Karpas-422 (cell line): ENCODE measurements at regions not wholly inside any gene's neighbourhood (a gene's known extent, or its start where the extent isn't known, plus 50 kb on each side); places are given as distances from the start of the nearest gene placed in this dataset.

Experiments
- DNase-seq: peaks from one replicate; pipeline ENCODE4 v3.0.0-alpha.2; 2015
- H2AFZ ChIP-seq: fragments of 200-600 bp; sonication (generic); 2 replicates; pipeline ENCODE4 v1.6.1; 2014; ENCODE audit warnings: antibody characterized with exemption, low read length, mixed read lengths
- H3K27ac ChIP-seq: fragments of 200-600 bp; sonication (generic); 2 replicates; pipeline ENCODE4 v1.5.1; 2014; ENCODE audit warnings: mild to moderate bottlenecking, low read length, moderate library complexity
- H3K27me3 ChIP-seq: fragments of 200-600 bp; sonication (generic); 2 replicates; pipeline ENCODE4 v1.6.1; 2014; ENCODE audit warnings: low read length, mixed read lengths
- H3K36me3 ChIP-seq: fragments of 200-600 bp; sonication (generic); 2 replicates; pipeline ENCODE4 v1.6.1; 2014; ENCODE audit warnings: low read length, mixed read lengths; ENCODE audit not compliant: insufficient read depth
- H3K4me1 ChIP-seq: fragments of 200-600 bp; sonication (generic); 2 replicates; pipeline ENCODE4 v1.6.1; 2014; ENCODE audit warnings: mild to moderate bottlenecking, low read length, mixed read lengths
- H3K4me2 ChIP-seq: fragments of 200-600 bp; sonication (generic); 2 replicates; pipeline ENCODE4 v1.6.1; 2014; ENCODE audit warnings: low read length, low read depth, mild to moderate bottlenecking; ENCODE audit not compliant: poor library complexity, severe bottlenecking
- H3K4me3 ChIP-seq: fragments of 200-600 bp; sonication (generic); 2 replicates; pipeline ENCODE4 v1.5.1; 2014; ENCODE audit warnings: mild to moderate bottlenecking, antibody characterized with exemption, low read length, mixed read lengths
- H3K79me2 ChIP-seq: fragments of 200-600 bp; sonication (generic); 2 replicates; pipeline ENCODE4 v1.6.1; 2014; ENCODE audit warnings: mild to moderate bottlenecking, low read length, mixed read lengths
- H3K9ac ChIP-seq: fragments of 200-600 bp; sonication (generic); 2 replicates; pipeline ENCODE4 v1.6.0; 2014; ENCODE audit warnings: low read length
- H3K9me2 ChIP-seq: fragments of 200-600 bp; sonication (generic), shearing (Covaris generic); replicated peaks from 2 replicates; pipeline ENCODE4 v1.6.0; 2014; ENCODE audit warnings: mild to moderate bottlenecking, low read length, moderate library complexity; ENCODE audit not compliant: insufficient read depth
- H3K9me3 ChIP-seq: fragments of 300-700, 200-600 bp; sonication (generic); 2 replicates; pipeline ENCODE4 v1.6.1; 2014; ENCODE audit warnings: low read length, mixed read lengths
- H4K20me1 ChIP-seq: fragments of 200-600 bp; sonication (generic); 2 replicates; pipeline ENCODE4 v1.6.1; 2014; ENCODE audit warnings: mild to moderate bottlenecking, antibody characterized with exemption, low read length, low read depth; ENCODE audit not compliant: insufficient read depth

- H3K9me2 ChIP-seq = no peaks in the 10 kb centered on the region
- no peaks in the 10 kb centered on the region for H4K20me1 ChIP-seq
- no peaks in the 10 kb centered on the region for H3K27me3 ChIP-seq
- H2AFZ ChIP-seq = no peak overlapping the region
- H3K9me3 ChIP-seq = no peaks in the 10 kb centered on the region
- no peak overlapping the region for H3K4me2 ChIP-seq
- DNase-seq = no peak
- no peak overlapping the region for H3K9ac ChIP-seq
- H3K4me3 ChIP-seq = no peak overlapping the region
- no peaks in the 10 kb centered on the region for H3K4me1 ChIP-seq
- no peaks in the 10 kb centered on the region for H3K79me2 ChIP-seq
- no peak overlapping the region for H3K27ac ChIP-seq
- no peaks in the 10 kb centered on the region for H3K36me3 ChIP-seq
Observed at GRCh38 chr2:16125614-16126516, 185.5 kb downstream of the MYCN start.

- H3K9me3 ChIP-seq = no peaks in the 10 kb centered on the region
- no peak overlapping the region for H2AFZ ChIP-seq
- H3K27me3 ChIP-seq = no peaks in the 10 kb centered on the region
- H3K9ac ChIP-seq = no peak overlapping the region
- no peaks in the 10 kb centered on the region for H3K9me2 ChIP-seq
- no peak overlapping the region for H3K27ac ChIP-seq
- no peaks in the 10 kb centered on the region for H3K4me1 ChIP-seq
- H3K4me3 ChIP-seq = no peak overlapping the region
- no peak for DNase-seq
- H3K36me3 ChIP-seq = no peaks in the 10 kb centered on the region
- H4K20me1 ChIP-seq = no peaks in the 10 kb centered on the region
- H3K79me2 ChIP-seq = no peaks in the 10 kb centered on the region
- no peak overlapping the region for H3K4me2 ChIP-seq
Observed at GRCh38 chr2:16124881-16125613, 184.7 kb downstream of the MYCN start.

- Histone ChIP-seq H3K27ac (no peak overlapping the region), H3K36me3 (no peaks in the 10 kb centered on the region), H4K20me1 (no peaks in the 10 kb centered on the region), H3K4me2 (no peak overlapping the region), H3K9ac (no peak overlapping the region), H3K79me2 (no peaks in the 10 kb centered on the region), H2AFZ (no peak overlapping the region), H3K9me2 (no peaks in the 10 kb centered on the region), H3K27me3 (no peaks in the 10 kb centered on the region), H3K4me3 (no peak overlapping the region), H3K4me1 (no peaks in the 10 kb centered on the region), H3K9me3 (no peaks in the 10 kb centered on the region)
- no peak for DNase-seq
Observed at GRCh38 chr2:16123856-16124780, 183.8 kb downstream of the MYCN start.

DNA sequence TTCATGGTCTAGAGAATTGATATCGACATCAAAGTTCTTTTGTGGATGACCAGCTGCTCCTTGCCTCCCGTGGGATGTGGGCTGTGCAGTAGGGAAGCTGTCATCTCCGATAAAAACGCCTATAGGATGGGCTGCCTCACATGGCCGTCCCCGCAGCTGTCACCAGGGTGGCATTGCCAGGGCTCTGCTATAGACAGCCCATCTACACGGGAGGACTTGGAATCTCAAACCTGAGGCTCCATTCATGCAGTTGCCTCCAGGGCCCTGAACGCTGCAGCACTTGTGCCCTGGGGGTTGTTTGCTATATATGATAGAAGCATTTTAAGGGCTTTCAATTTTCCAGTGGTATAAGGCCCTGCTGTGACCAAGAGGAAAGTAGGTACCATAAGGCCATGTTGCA is 183.1 kb downstream of the MYCN start:
- no peak overlapping the region for H3K9ac ChIP-seq
- H3K4me2 ChIP-seq = no peak overlapping the region

DNA sequence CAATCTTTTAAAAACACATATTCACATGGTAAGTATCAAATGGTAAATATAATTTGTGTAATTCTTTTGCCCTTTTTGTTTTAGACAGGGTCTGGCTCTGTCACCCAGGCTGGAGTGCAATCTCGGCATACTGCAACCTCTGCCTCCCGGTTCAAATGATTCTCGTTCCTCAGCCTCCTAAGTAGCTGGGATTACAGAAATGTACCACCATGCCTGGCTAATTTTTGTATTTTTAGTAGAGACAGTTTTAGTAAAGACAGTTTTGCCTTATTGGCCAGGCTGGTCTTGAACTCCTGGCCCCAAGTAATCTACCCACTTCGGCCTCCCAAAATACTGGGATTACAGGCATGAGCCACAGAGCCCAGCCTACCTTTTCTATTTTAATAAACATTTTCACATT is 182.2 kb downstream of the MYCN start:
- Histone ChIP-seq H3K4me1 (no peaks in the 10 kb centered on the region), H3K9ac (no peak overlapping the region), H3K9me2 (no peaks in the 10 kb centered on the region), H2AFZ (no peak overlapping the region), H3K36me3 (no peaks in the 10 kb centered on the region), H3K27ac (no peak overlapping the region), H3K9me3 (no peaks in the 10 kb centered on the region), H4K20me1 (no peaks in the 10 kb centered on the region), H3K79me2 (no peaks in the 10 kb centered on the region), H3K4me2 (no peak overlapping the region), H3K27me3 (no peaks in the 10 kb centered on the region), H3K4me3 (no peak overlapping the region)
- no peak for DNase-seq

More for the DNA sequence above, 183.1 kb downstream of the MYCN start:
- Histone ChIP-seq H4K20me1 (no peaks in the 10 kb centered on the region), H2AFZ (no peak overlapping the region), H3K9me2 (no peaks in the 10 kb centered on the region), H3K36me3 (no peaks in the 10 kb centered on the region), H3K9me3 (no peaks in the 10 kb centered on the region), H3K4me3 (no peak overlapping the region), H3K79me2 (no peaks in the 10 kb centered on the region), H3K27ac (no peak overlapping the region), H3K4me1 (no peaks in the 10 kb centered on the region), H3K27me3 (no peaks in the 10 kb centered on the region)
- no peak for DNase-seq

DNA sequence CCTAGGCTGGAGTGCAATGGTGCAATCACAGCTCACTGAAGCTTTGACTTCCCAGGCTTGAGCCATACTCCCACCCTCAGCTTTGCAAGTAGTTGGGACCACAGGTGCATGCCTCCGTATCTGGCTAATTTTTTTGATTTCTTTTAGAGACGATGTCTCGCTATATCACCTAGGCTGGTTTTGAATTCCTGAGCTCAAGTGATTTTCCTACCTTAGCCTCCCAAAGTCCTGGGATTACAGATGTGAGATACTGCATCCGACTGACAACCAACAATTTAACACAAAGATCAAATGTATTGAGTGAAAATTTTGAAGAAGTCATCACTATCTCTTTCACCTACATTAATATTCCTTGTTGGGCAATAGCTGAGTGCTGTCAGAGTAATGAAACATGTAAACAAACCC is 181.6 kb downstream of the MYCN start:
- no peaks in the 10 kb centered on the region for H3K4me1 ChIP-seq
- no peaks in the 10 kb centered on the region for H3K27me3 ChIP-seq
- no peaks in the 10 kb centered on the region for H3K9me3 ChIP-seq
- H3K79me2 ChIP-seq = no peaks in the 10 kb centered on the region
- H3K9me2 ChIP-seq = no peaks in the 10 kb centered on the region
- no peaks in the 10 kb centered on the region for H4K20me1 ChIP-seq
- H2AFZ ChIP-seq = no peak overlapping the region
- H3K4me3 ChIP-seq = no peak overlapping the region
- H3K4me2 ChIP-seq = no peak overlapping the region
- DNase-seq = no peak
- H3K27ac ChIP-seq = no peak overlapping the region
- no peak overlapping the region for H3K9ac ChIP-seq
- H3K36me3 ChIP-seq = no peaks in the 10 kb centered on the region

GRCh38 chr2:16121231-16121985 is 181.1 kb downstream of the MYCN start:
- H3K27me3 ChIP-seq = no peaks in the 10 kb centered on the region
- H3K9me2 ChIP-seq = no peaks in the 10 kb centered on the region
- no peak overlapping the region for H3K4me3 ChIP-seq
- H3K4me1 ChIP-seq = no peaks in the 10 kb centered on the region
- H2AFZ ChIP-seq = no peak overlapping the region
- no peak overlapping the region for H3K27ac ChIP-seq
- no peaks in the 10 kb centered on the region for H4K20me1 ChIP-seq
- H3K9ac ChIP-seq = no peak overlapping the region
- no peaks in the 10 kb centered on the region for H3K79me2 ChIP-seq
- H3K36me3 ChIP-seq = no peaks in the 10 kb centered on the region
- no peaks in the 10 kb centered on the region for H3K9me3 ChIP-seq
- H3K4me2 ChIP-seq = no peak overlapping the region
- DNase-seq = no peak
